ENCODE measurements at regions not wholly inside any gene's neighbourhood (a gene's known extent, or its start where the extent isn't known, plus 50 kb on each side); places are given as distances from the start of the nearest gene placed in this dataset.
"Not testable (repeated sequence)": the region's sequence is repeated elsewhere in the genome, so short reads cannot be mapped to it uniquely, and the experiment has no call there.

DNA sequence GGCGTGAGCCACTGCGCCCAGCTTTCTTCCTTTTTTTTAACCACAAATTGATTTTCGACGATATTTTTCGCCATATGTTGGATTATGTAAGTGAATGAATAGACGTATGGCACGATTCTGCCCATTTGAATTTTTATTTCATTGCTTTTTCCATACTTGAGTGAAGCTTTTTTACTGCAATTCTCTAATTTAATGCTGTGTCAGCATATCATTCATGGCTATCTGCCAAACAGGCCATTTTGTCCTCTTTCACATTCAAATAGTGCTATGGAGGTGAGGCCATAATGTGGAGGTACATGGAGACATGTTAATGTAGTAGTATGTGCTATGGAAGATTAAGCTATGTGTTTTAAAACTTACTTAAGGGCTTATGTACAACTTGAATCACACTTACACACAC, 152.1 kb upstream of the TUSC1 start:
- no peak for DNase-seq

DNA sequence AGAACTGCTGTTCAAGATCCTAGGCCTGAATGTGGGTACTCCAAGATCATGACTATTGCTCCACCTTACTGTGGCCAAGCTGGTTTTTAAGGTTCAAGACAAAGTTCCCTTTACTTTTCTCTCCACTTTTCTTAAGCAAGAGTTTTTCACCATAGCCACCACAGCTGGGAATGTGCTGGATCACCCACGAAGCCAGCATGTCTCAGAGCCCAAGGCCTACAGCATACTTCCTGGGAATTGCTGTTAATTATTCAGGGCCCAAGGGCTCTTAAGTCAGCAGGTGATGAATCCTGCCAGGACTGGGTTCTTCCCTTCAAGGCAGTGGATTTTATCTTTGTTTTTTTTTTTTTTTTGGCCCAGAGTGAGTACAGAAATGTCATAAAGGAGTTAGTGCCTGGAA, 149.4 kb upstream of the TUSC1 start:
- no peak for DNase-seq

DNA sequence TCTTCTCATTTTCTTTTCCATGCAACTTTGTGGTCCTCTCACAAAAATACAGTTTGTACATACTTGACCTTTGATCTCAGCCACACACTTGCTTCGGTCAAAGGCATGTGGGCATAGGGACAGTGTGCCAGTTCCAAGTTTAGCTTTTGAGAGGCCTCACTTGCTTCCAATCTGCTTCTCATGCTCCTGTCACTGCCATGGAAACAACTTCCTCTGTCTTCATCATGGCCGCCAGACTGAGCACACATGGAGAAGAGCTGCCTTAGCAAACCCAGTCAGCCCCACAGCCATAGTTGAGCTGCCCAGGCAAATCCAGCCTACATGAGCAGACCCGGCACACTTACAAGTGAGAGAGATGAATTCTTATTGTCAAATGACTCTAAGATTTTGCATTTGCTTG, 138.2 kb upstream of the TUSC1 start:
- no peak for DNase-seq

DNA sequence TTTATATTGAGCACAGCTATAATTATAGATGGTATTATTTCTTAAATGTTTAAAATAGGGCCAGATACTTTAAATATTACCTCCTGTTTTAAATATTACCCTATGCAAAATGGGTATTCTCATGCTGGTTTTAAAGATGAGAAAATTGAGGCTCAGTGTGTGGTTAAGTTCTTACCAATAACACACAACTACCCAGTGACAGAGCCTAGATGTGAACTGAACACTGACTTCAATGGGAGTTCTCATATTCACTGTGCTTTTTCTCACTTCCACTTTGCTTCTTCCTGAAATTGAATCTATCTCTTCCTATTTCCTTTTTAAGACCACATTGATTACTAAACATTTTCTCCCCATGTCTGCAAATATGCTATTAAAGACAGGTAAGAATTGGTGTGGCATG, 135.8 kb upstream of the TUSC1 start:
- DNase-seq = no peak

DNA sequence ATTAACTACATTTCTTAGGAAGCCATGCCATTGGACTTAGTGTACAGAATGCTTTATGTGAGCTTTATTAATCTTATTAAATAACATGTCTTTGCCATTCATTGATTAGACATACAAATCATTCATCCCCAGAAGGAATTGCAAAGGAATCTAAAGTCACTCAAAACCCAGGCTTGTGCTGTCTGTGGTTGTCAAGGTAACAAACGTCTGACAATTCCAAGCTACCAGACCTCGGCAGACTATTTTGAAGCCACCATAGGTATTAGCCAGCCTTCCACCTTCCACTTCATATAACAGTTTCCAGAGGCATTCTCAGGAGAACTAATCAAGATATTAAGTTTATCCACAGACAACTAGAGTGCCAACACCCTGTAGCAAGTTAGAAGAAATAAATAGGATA, 135.2 kb upstream of the TUSC1 start:
- no peak for DNase-seq

DNA sequence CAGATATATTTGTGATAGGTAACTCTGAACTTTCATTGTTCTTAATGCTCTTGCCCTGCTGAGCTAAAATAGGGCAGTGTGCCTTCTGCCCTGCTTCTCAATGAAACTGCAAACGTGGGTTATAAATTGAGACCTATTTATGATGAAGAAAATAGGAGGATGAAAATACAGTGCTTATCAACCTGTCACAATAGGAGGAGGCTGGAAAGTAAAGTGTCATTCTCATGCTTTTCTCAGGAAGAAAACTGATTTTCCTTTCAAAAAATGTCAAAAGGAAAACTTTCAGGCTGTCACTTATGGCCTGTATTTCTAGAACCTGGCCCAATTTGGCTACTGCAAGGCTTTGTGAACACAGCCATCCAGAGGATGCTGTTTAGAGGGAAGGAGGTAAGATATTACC, 130.3 kb upstream of the TUSC1 start:
- no peak for DNase-seq

DNA sequence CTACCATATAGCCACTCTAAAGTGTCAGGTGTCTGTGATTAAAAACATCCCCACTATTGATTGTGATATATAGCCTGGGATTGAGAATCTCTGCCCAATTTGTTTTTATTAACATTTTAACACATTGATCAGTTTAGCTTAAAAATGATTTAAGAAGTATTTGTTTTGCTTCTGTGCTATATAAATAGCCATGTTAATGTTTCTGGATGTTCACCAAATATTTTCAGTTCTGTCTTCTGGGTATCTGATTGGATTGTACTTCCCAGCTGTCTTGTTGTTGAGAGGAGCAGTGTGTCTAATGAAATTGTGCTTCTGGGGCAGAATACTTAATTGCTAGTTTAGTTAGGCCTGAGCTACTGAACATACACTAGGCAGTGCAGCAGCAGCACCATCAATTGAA, 126.6 kb upstream of the TUSC1 start:
- no peak for DNase-seq

DNA sequence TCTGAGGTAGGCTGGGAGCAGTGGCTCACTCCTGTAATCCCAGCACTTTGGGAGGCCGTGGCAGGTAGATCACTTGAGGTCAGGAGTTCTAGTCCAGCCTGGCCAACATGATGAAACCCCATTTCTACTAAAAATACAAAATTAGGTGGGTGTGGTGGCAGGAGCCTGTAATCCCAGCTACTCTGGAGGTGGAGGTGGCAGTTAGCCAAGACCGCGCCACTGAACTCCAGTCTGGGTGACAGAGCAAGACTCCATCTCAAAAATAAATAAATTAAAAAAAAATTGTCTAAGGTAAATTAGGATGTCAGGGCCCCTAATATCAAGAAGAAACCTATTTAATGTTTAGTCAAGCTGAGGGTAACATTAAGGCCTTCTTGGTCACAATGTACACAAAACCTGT, 123.7 kb upstream of the TUSC1 start:
- DNase-seq = not testable (repeated sequence)

DNA sequence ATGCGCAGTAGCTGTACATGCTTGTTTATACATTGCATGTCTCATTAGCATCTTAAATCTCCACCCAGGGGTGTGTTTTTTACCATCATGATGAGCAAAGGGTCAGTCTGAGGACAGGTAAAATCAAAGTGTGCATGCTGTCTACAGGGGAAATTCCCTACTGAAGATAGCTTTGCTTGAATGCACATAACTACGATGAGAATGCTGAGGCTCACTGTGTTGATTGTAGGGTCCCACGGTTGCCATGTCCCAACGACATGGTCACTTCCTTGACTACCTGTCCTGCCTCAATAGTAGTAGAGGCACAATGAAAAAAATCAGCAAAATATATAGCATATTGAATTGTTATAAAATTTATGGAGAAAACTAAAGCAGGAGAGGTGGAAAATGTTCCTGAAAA, 95.6 kb upstream of the TUSC1 start:
- DNase-seq = no peak

DNA sequence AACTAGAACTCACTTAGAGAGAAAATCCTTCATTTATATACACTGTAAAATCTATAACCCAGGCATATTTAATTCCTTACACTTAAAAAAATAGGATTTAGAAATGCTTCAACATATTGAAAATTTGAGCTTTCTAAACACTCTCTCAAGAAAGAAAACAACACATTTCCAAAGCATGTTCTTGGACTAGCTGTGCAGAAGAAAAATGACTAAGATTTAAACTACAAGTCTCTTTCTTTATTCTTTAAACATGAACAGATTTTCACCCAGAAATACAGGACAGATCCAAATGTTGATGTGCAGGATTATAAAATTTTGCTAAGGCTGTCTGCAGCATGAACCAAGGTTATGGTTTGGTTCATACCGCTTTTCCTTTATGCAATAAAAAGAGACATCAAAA, 77.7 kb upstream of the TUSC1 start:
- no peak for DNase-seq

DNA sequence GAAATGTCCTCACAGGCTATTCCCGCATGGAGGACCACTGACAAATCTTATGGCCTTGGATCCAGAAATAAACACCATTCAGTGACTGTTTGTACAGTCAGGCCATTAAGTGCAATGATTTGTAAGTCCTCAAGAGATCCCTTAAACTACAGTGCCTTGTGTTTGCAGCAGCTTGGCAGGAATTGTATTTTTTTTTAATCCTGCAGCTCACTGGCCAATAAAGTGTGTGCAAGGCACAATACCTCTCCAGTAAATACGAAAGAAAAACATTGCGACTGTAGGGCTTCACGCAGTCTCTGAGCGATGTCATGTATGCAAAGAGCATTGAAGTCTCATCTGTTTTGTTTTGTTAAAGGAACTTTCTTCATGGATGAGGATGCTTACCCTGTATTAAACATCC, 74.2 kb upstream of the TUSC1 start:
- no peak for DNase-seq

DNA sequence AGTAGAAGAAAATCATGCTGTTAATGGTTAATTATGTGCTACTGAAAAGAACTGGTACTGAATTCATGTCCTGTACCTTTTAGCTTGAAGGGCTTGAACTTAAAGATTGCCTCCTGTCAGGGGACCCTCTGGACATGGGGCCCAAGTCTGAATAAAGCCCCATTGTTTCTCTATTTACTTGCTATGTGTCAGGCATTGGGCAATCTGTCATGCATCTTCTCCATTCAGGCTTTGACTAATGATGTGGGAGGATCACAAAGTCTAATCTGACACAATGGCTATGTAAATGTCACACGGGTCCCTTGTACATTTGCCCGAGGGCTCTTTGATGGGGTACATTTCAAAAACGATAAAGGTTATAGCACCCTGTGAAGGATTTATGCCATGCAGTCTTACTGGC, 64.0 kb upstream of the TUSC1 start:
- no peak for DNase-seq

DNA sequence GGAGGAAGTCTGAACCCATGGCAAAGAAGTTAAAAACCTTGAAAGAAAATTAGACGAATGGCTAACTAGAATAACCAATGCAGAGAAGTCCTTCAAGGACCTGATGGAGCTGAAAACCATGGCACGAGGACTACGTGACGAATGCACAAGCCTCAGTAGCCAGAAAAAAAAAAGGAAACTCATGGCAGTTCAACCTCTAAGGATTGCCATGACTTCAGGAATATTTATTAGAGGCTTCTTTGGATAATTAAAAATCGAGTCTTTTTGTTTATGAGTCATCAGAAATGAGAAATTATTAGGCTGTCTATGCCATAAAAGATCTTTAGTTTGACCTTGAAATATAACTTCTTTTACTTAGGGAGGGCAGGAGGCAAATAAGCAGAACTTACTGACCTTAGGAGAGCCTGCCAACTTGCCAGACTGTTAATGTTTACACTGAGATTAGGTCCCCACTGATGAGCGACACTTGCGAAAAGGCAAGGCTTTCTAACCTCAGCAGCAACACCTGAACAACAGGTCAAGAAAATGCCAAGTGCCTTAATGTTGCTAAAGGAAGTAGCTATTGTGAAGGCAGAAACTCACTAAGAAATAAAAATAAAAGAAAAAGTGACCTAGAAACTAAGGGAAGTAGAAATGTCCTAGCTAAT, 55.2 kb upstream of the TUSC1 start:
- DNase-seq = no peak

DNA sequence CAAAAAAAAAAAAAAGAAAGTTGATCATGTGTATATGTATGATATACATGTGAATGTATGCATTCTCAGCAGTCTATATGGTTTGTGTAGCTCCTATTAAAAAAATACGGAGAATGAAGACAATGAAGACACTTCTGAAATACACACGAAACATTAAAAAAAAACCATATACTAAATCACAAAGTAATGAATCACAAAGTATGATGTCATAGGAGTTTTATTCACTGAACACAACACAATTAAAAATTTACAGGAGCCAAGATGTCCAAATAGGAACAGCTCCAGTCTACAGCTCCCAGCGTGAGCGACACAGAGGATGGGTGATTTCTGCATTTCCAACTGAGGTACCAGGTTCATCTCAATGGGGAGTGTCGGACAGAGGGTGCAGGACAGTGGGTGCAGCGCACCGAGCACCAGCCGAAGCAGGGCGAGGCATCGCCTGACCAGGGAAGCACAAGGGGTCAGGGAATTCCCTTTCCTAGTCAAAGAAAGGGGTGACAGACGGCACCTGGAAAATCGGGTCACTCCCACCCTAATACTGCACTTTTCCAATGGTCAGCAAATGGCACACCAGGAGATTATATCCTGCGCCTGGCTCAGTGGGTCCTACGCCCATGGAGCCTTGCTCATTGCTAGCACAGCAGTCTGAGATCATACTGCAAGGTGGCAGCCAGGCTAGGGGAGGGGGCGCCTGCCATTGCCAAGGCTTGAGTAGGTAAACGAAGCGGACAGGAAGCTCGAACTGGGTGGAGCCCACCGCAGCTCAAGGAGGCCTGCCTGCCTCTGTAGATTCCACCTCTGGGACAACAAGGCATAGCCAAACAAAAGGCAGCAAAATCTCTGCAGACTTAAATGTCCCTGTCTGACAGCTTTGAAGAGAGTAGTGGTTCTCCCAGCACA, 53.9 kb upstream of the TUSC1 start:
- DNase-seq = not testable (repeated sequence)

Data from NCI-H1694 (cell line).